ENCODE measurements at regions not wholly inside any gene's neighbourhood (a gene's known extent, or its start where the extent isn't known, plus 50 kb on each side); places are given as distances from the start of the nearest gene placed in this dataset.
"Not testable (repeated sequence)": the region's sequence is repeated elsewhere in the genome, so short reads cannot be mapped to it uniquely, and the experiment has no call there.

- peaks cover 8 to 34% (median 12%) of the 10 kb centered on the region in 6 donors for H3K9me3 Mint-ChIP-seq
- peaks cover 0 to 3% (median 0%) of the 10 kb centered on the region in 3 donors for H3K36me3 Mint-ChIP-seq
- H3K4me3 Mint-ChIP-seq: no peak overlapping the region
- H3K4me1 Mint-ChIP-seq: no peaks in the 10 kb centered on the region
- no peak for DNase-seq
- peaks cover 0 to 4% (median 0%) of the 10 kb centered on the region in 3 donors for H3K27me3 Mint-ChIP-seq (ENCODE audit: low read depth in 3 of 3)
- no peak overlapping the region for H3K27ac Mint-ChIP-seq
These were observed 294.2 kb upstream of the MEIS2 start for GRCh38 chr15:37394402-37395099.

- H3K9me3 Mint-ChIP-seq: peaks cover 5 to 30% (median 12%) of the 10 kb centered on the region in 6 donors
- H3K36me3 Mint-ChIP-seq: peaks cover 0 to under 1% (median 0%) of the 10 kb centered on the region in 3 donors
- H3K27ac Mint-ChIP-seq: no peak overlapping the region
- H3K4me3 Mint-ChIP-seq: no peak overlapping the region
- no peaks in the 10 kb centered on the region for H3K4me1 Mint-ChIP-seq
- DNase-seq: no peak
- H3K27me3 Mint-ChIP-seq (ENCODE audit: low read depth in 3 of 3): peaks cover 0 to 4% (median 0%) of the 10 kb centered on the region in 3 donors
These were observed 294.7 kb upstream of the MEIS2 start for GRCh38 chr15:37395100-37395468.

- Mint-ChIP-seq H3K36me3 (no peaks in the 10 kb centered on the region), H3K4me1 (no peaks in the 10 kb centered on the region), H3K27ac (no peak overlapping the region), H3K4me3 (no peak overlapping the region), H3K9me3 (peaks cover 3 to 25% (median 10%) of the 10 kb centered on the region in 6 donors), H3K27me3 (ENCODE audit: low read depth in 3 of 3) (peaks cover 0 to 1% (median 0%) of the 10 kb centered on the region in 3 donors)
- no peak for DNase-seq
These were observed 297.1 kb upstream of the MEIS2 start for GRCh38 chr15:37397266-37398022.

- no peaks in the 10 kb centered on the region for H3K27me3 Mint-ChIP-seq (ENCODE audit: low read depth in 3 of 3)
- DNase-seq: no peak
- H3K4me3 Mint-ChIP-seq: no peak overlapping the region
- H3K9me3 Mint-ChIP-seq: peaks cover 2 to 27% (median 7%) of the 10 kb centered on the region in 6 donors
- no peaks in the 10 kb centered on the region for H3K4me1 Mint-ChIP-seq
- no peak overlapping the region for H3K27ac Mint-ChIP-seq
- H3K36me3 Mint-ChIP-seq: no peaks in the 10 kb centered on the region
These were observed 315.8 kb upstream of the MEIS2 start for GRCh38 chr15:37416103-37416502.

GRCh38 chr15:37425541-37425940 lies 325.2 kb upstream of the MEIS2 start:
- Mint-ChIP-seq H3K9me3 (peaks cover 0 to 14% (median 8%) of the 10 kb centered on the region in 6 donors), H3K4me1 (no peaks in the 10 kb centered on the region), H3K4me3 (no peak overlapping the region), H3K36me3 (no peaks in the 10 kb centered on the region), H3K27me3 (ENCODE audit: low read depth in 3 of 3) (peaks cover 0 to 3% (median 0%) of the 10 kb centered on the region in 3 donors), H3K27ac (no peak overlapping the region)
- no peak for DNase-seq

GRCh38 chr15:37427393-37427792 lies 327.0 kb upstream of the MEIS2 start:
- not testable (repeated sequence) for H3K27ac Mint-ChIP-seq; H3K4me3 Mint-ChIP-seq; DNase-seq; H3K4me1 Mint-ChIP-seq; H3K36me3 Mint-ChIP-seq; H3K27me3 Mint-ChIP-seq (ENCODE audit: low read depth in 3 of 3)
- H3K9me3 Mint-ChIP-seq: peaks cover 0 to 14% (median 8%) of the 10 kb centered on the region in 6 donors

GRCh38 chr15:37446921-37447320 lies 346.6 kb upstream of the MEIS2 start:
- H3K4me1 Mint-ChIP-seq: no peaks in the 10 kb centered on the region
- DNase-seq: no peak
- H3K4me3 Mint-ChIP-seq: no peak overlapping the region
- H3K36me3 Mint-ChIP-seq: no peaks in the 10 kb centered on the region
- H3K27me3 Mint-ChIP-seq (ENCODE audit: low read depth in 3 of 3): no peaks in the 10 kb centered on the region
- H3K9me3 Mint-ChIP-seq: peaks cover 0 to 30% (median 7%) of the 10 kb centered on the region in 6 donors
- H3K27ac Mint-ChIP-seq: no peak overlapping the region

GRCh38 chr15:37452498-37452897 lies 352.1 kb upstream of the MEIS2 start:
- Mint-ChIP-seq H3K36me3 (no peaks in the 10 kb centered on the region), H3K27ac (no peak overlapping the region), H3K4me1 (no peaks in the 10 kb centered on the region), H3K9me3 (peaks cover 2 to 34% (median 12%) of the 10 kb centered on the region in 6 donors), H3K4me3 (no peak overlapping the region), H3K27me3 (ENCODE audit: low read depth in 3 of 3) (no peaks in the 10 kb centered on the region)
- DNase-seq: no peak

GRCh38 chr15:37480482-37480881 lies 380.1 kb upstream of the MEIS2 start:
- no peak for DNase-seq
- Mint-ChIP-seq H3K9me3 (peaks cover 5 to 17% (median 9%) of the 10 kb centered on the region in 6 donors), H3K36me3 (no peaks in the 10 kb centered on the region), H3K27ac (no peak overlapping the region), H3K27me3 (ENCODE audit: low read depth in 3 of 3) (no peaks in the 10 kb centered on the region), H3K4me3 (no peak overlapping the region), H3K4me1 (no peaks in the 10 kb centered on the region)

GRCh38 chr15:37481126-37481525 lies 380.8 kb upstream of the MEIS2 start:
- H3K4me3 Mint-ChIP-seq: no peak overlapping the region
- peaks cover 5 to 21% (median 9%) of the 10 kb centered on the region in 6 donors for H3K9me3 Mint-ChIP-seq
- no peaks in the 10 kb centered on the region for H3K36me3 Mint-ChIP-seq
- no peak for DNase-seq
- no peaks in the 10 kb centered on the region for H3K27me3 Mint-ChIP-seq (ENCODE audit: low read depth in 3 of 3)
- H3K4me1 Mint-ChIP-seq: no peaks in the 10 kb centered on the region
- H3K27ac Mint-ChIP-seq: no peak overlapping the region

- Mint-ChIP-seq H3K27ac (no peak overlapping the region), H3K4me3 (no peak overlapping the region), H3K36me3 (no peaks in the 10 kb centered on the region), H3K4me1 (no peaks in the 10 kb centered on the region), H3K9me3 (peaks cover 8 to 29% (median 10%) of the 10 kb centered on the region in 6 donors), H3K27me3 (ENCODE audit: low read depth in 3 of 3) (peaks cover 0 to 2% (median 0%) of the 10 kb centered on the region in 3 donors)
- no peak for DNase-seq
These were observed 383.4 kb upstream of the MEIS2 start for GRCh38 chr15:37483779-37484178.

- no peak overlapping the region for H3K4me3 Mint-ChIP-seq
- H3K9me3 Mint-ChIP-seq: peaks cover 13 to 39% (median 16%) of the 10 kb centered on the region in 6 donors
- no peak for DNase-seq
- peaks cover 0 to 2% (median 0%) of the 10 kb centered on the region in 3 donors for H3K27me3 Mint-ChIP-seq (ENCODE audit: low read depth in 3 of 3)
- H3K36me3 Mint-ChIP-seq: no peaks in the 10 kb centered on the region
- no peaks in the 10 kb centered on the region for H3K4me1 Mint-ChIP-seq
- H3K27ac Mint-ChIP-seq: no peak overlapping the region
These were observed 384.7 kb upstream of the MEIS2 start for GRCh38 chr15:37485056-37485455.

GRCh38 chr15:37490707-37491106 lies 390.4 kb upstream of the MEIS2 start:
- Mint-ChIP-seq H3K27ac (no peak overlapping the region), H3K27me3 (ENCODE audit: low read depth in 3 of 3) (peaks cover 0 to 2% (median 0%) of the 10 kb centered on the region in 3 donors), H3K36me3 (no peaks in the 10 kb centered on the region), H3K9me3 (peaks cover 9 to 39% (median 15%) of the 10 kb centered on the region in 6 donors), H3K4me1 (no peaks in the 10 kb centered on the region), H3K4me3 (no peak overlapping the region)
- no peak for DNase-seq

- no peaks in the 10 kb centered on the region for H3K36me3 Mint-ChIP-seq
- H3K4me1 Mint-ChIP-seq: no peaks in the 10 kb centered on the region
- no peak for DNase-seq
- H3K4me3 Mint-ChIP-seq: no peak overlapping the region
- no peak overlapping the region for H3K27ac Mint-ChIP-seq
- no peaks in the 10 kb centered on the region for H3K27me3 Mint-ChIP-seq (ENCODE audit: low read depth in 3 of 3)
- H3K9me3 Mint-ChIP-seq: peaks cover 6 to 39% (median 10%) of the 10 kb centered on the region in 6 donors
These were observed 416.3 kb upstream of the MEIS2 start for GRCh38 chr15:37516621-37517020.

Measured in immature natural killer cell (primary cell).